Progenitor cell of endocrine pancreas (in vitro differentiated cells): ENCODE measurements at regions not wholly inside any gene's neighbourhood (a gene's known extent, or its start where the extent isn't known, plus 50 kb on each side); places are given as distances from the start of the nearest gene placed in this dataset.

ENCODE experiments used
- DNase-seq: peaks from one replicate; pipeline ENCODE4 v3.0.0; 2021; ENCODE audit warnings: low spot score; ENCODE audit not compliant: unreplicated experiment
- H3K27ac Mint-ChIP-seq: 2 replicates; pipeline ENCODE4 v1.8.0; 2021; ENCODE audit warnings: mild to moderate bottlenecking, moderate library complexity, mixed read lengths
- H3K27me3 Mint-ChIP-seq: 2 replicates; pipeline ENCODE4 v1.8.0; 2021; ENCODE audit warnings: mixed read lengths
- H3K36me3 Mint-ChIP-seq: 2 replicates; pipeline ENCODE4 v1.8.0; 2022; ENCODE audit warnings: mixed read lengths; ENCODE audit not compliant: insufficient read depth
- H3K4me1 Mint-ChIP-seq: 2 replicates; pipeline ENCODE4 v1.8.0; 2021; ENCODE audit warnings: low read depth, mixed read lengths
- H3K4me3 Mint-ChIP-seq: 2 replicates; pipeline ENCODE4 v1.8.0; 2021; ENCODE audit warnings: low read depth, mild to moderate bottlenecking, moderate library complexity, mixed read lengths
- H3K9me3 Mint-ChIP-seq: 2 replicates; pipeline ENCODE4 v1.8.0; 2021; ENCODE audit warnings: low read depth, mixed read lengths
- CTCF ChIP-seq: fragments of 200-600 bp; sonication (generic); IDR thresholded peaks from one replicate; pipeline ENCODE4 v1.5.0; 2021; ENCODE audit warnings: antibody characterized with exemption, mild to moderate bottlenecking; ENCODE audit not compliant: unreplicated experiment

GRCh38 chr13:91105270-91105669 is 242.2 kb upstream of the MIR17HG start:
- H3K9me3 Mint-ChIP-seq = peaks cover 9% of the 10 kb centered on the region
- H3K27me3 Mint-ChIP-seq = no peaks in the 10 kb centered on the region
- no peak overlapping the region for H3K4me3 Mint-ChIP-seq
- H3K27ac Mint-ChIP-seq = no peak overlapping the region
- no peaks in the 10 kb centered on the region for H3K4me1 Mint-ChIP-seq
- no peak for DNase-seq
- TF ChIP-seq CTCF = no peak
- no peaks in the 10 kb centered on the region for H3K36me3 Mint-ChIP-seq

GRCh38 chr13:91106565-91106964 is 240.9 kb upstream of the MIR17HG start:
- no peak overlapping the region for H3K27ac Mint-ChIP-seq
- H3K36me3 Mint-ChIP-seq = no peaks in the 10 kb centered on the region
- no peak overlapping the region for H3K4me3 Mint-ChIP-seq
- peaks cover 6% of the 10 kb centered on the region for H3K4me1 Mint-ChIP-seq
- peaks cover 9% of the 10 kb centered on the region for H3K9me3 Mint-ChIP-seq
- no peaks in the 10 kb centered on the region for H3K27me3 Mint-ChIP-seq
- no peak for DNase-seq
- TF ChIP-seq CTCF = no peak

- DNase-seq = no peak
Measured at GRCh38 chr13:91108315-91108714, 239.2 kb upstream of the MIR17HG start.

GRCh38 chr13:91111476-91112200 is 235.8 kb upstream of the MIR17HG start:
- DNase-seq = no peak
- Mint-ChIP-seq H3K27ac (peak overlapping the region; percentile 12), H3K27me3 (no peaks in the 10 kb centered on the region), H3K4me3 (no peak overlapping the region), H3K9me3 (peaks cover 8% of the 10 kb centered on the region), H3K4me1 (peaks cover 13% of the 10 kb centered on the region), H3K36me3 (no peaks in the 10 kb centered on the region)
- TF ChIP-seq CTCF = no peak

More at GRCh38 chr13:91108315-91108714, 239.2 kb upstream of the MIR17HG start:
- no peak for TF ChIP-seq CTCF
- no peaks in the 10 kb centered on the region for H3K27me3 Mint-ChIP-seq
- peaks cover 5% of the 10 kb centered on the region for H3K9me3 Mint-ChIP-seq
- H3K27ac Mint-ChIP-seq = no peak overlapping the region
- no peaks in the 10 kb centered on the region for H3K36me3 Mint-ChIP-seq
- peaks cover 13% of the 10 kb centered on the region for H3K4me1 Mint-ChIP-seq
- no peak overlapping the region for H3K4me3 Mint-ChIP-seq

GRCh38 chr13:91112201-91112923 is 235.1 kb upstream of the MIR17HG start:
- no peak for DNase-seq
- no peaks in the 10 kb centered on the region for H3K27me3 Mint-ChIP-seq
- no peaks in the 10 kb centered on the region for H3K36me3 Mint-ChIP-seq
- H3K4me1 Mint-ChIP-seq = peaks cover 13% of the 10 kb centered on the region
- H3K9me3 Mint-ChIP-seq = peaks cover 8% of the 10 kb centered on the region
- no peak overlapping the region for H3K27ac Mint-ChIP-seq
- no peak overlapping the region for H3K4me3 Mint-ChIP-seq
- no peak for TF ChIP-seq CTCF
